ENCODE measurements at regions not wholly inside any gene's neighbourhood (a gene's known extent, or its start where the extent isn't known, plus 50 kb on each side); places are given as distances from the start of the nearest gene placed in this dataset.

- no peak overlapping the region for H3K27ac ChIP-seq
- peaks cover 12% of the 10 kb centered on the region for H3K4me1 ChIP-seq
- no peak overlapping the region for H3K4me3 ChIP-seq
- no peaks in the 10 kb centered on the region for H3K9me3 ChIP-seq
- TF ChIP-seq, protein P1, sequence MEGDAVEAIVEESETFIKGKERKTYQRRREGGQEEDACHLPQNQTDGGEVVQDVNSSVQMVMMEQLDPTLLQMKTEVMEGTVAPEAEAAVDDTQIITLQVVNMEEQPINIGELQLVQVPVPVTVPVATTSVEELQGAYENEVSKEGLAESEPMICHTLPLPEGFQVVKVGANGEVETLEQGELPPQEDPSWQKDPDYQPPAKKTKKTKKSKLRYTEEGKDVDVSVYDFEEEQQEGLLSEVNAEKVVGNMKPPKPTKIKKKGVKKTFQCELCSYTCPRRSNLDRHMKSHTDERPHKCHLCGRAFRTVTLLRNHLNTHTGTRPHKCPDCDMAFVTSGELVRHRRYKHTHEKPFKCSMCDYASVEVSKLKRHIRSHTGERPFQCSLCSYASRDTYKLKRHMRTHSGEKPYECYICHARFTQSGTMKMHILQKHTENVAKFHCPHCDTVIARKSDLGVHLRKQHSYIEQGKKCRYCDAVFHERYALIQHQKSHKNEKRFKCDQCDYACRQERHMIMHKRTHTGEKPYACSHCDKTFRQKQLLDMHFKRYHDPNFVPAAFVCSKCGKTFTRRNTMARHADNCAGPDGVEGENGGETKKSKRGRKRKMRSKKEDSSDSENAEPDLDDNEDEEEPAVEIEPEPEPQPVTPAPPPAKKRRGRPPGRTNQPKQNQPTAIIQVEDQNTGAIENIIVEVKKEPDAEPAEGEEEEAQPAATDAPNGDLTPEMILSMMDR (IDR thresholded peaks at IDR 0.05): no peak
- TF ChIP-seq POLR2A (IDR thresholded peaks at IDR 0.05) (no peak), POLR2AphosphoS5 (IDR thresholded peaks at IDR 0.05; ENCODE audit: insufficient read depth in 1 of 2, low read depth in 1 of 2) (no peak)
- no peak for DNase-seq (ENCODE audit: extremely low spot score in 2 of 2)
- no peaks in the 10 kb centered on the region for H3K27me3 ChIP-seq
- no peaks in the 10 kb centered on the region for H3K36me3 ChIP-seq
- intact Hi-C loops (cut with DNase I): no loop called here
These were observed 1560.3 kb downstream of the MRPL39 start for GRCh38 chr21:24046829-24047443.

GRCh38 chr21:24045775-24046215 is 1561.5 kb downstream of the MRPL39 start:
- Histone ChIP-seq H3K27ac (no peak overlapping the region), H3K36me3 (no peaks in the 10 kb centered on the region), H3K4me1 (peaks cover 12% of the 10 kb centered on the region), H3K4me3 (no peak overlapping the region), H3K9me3 (no peaks in the 10 kb centered on the region), H3K27me3 (no peaks in the 10 kb centered on the region)
- peak in 1 of 2 donors; percentile 88 for DNase-seq (ENCODE audit: extremely low spot score in 2 of 2)
- intact Hi-C loops (cut with DNase I): no loop called here
- TF ChIP-seq POLR2AphosphoS5 (IDR thresholded peaks at IDR 0.05; ENCODE audit: insufficient read depth in 1 of 2, low read depth in 1 of 2): no peak
- TF ChIP-seq, protein P1 (IDR thresholded peaks at IDR 0.05): peak in 1 of 3 experiments; percentile 27

DNA sequence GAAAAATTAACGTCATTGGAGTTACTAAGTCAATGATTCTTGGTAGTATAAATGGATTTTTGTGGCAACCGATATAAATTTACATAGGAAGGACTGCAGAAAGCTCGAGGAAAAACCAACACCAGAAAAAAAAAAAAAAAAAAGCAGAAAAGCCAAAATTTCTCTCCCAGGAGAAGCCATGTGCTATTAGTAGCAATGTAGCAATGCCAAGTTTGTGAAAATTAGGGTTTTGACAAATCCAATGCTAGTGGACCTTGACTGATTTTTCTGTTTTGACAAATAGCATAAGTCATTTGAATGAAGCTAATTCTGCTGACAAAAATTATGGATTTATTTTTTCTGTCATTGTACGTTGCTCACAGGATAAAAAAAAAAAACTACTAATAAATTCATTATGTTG is 1561.9 kb downstream of the MRPL39 start:
- intact Hi-C loops (cut with DNase I): no loop called here
- no peak overlapping the region for H3K4me3 ChIP-seq

GRCh38 chr21:24042687-24043086 is 1564.6 kb downstream of the MRPL39 start:
- no peak overlapping the region for H3K27ac ChIP-seq
- H3K4me1 ChIP-seq: peaks cover 12% of the 10 kb centered on the region
- intact Hi-C loops (cut with DNase I): no loop called here
- TF ChIP-seq, protein P1 (IDR thresholded peaks at IDR 0.05): no peak
- TF ChIP-seq POLR2A (IDR thresholded peaks at IDR 0.05) (no peak), POLR2AphosphoS5 (IDR thresholded peaks at IDR 0.05; ENCODE audit: insufficient read depth in 1 of 2, low read depth in 1 of 2) (no peak)
- no peaks in the 10 kb centered on the region for H3K27me3 ChIP-seq
- no peak for DNase-seq (ENCODE audit: extremely low spot score in 2 of 2)
- no peaks in the 10 kb centered on the region for H3K36me3 ChIP-seq
- H3K4me3 ChIP-seq: no peak overlapping the region
- H3K9me3 ChIP-seq: no peaks in the 10 kb centered on the region

More for the DNA sequence above, 1561.9 kb downstream of the MRPL39 start:
- Histone ChIP-seq H3K36me3 (no peaks in the 10 kb centered on the region), H3K4me1 (peaks cover 12% of the 10 kb centered on the region), H3K27me3 (no peaks in the 10 kb centered on the region), H3K27ac (no peak overlapping the region), H3K9me3 (no peaks in the 10 kb centered on the region)
- DNase-seq (ENCODE audit: extremely low spot score in 2 of 2): no peak
- TF ChIP-seq, protein P1 (IDR thresholded peaks at IDR 0.05): no peak
- no peak for TF ChIP-seq POLR2AphosphoS5 (IDR thresholded peaks at IDR 0.05; ENCODE audit: insufficient read depth in 1 of 2, low read depth in 1 of 2)

- no peak for DNase-seq (ENCODE audit: extremely low spot score in 2 of 2)
- intact Hi-C loops (cut with DNase I): no loop called here
- TF ChIP-seq POLR2A (IDR thresholded peaks at IDR 0.05) (no peak), POLR2AphosphoS5 (IDR thresholded peaks at IDR 0.05; ENCODE audit: insufficient read depth in 1 of 2, low read depth in 1 of 2) (no peak)
- TF ChIP-seq, protein P1 (IDR thresholded peaks at IDR 0.05): no peak
- Histone ChIP-seq H3K27me3 (no peaks in the 10 kb centered on the region), H3K4me3 (no peak overlapping the region), H3K36me3 (no peaks in the 10 kb centered on the region), H3K4me1 (no peaks in the 10 kb centered on the region), H3K9me3 (no peaks in the 10 kb centered on the region), H3K27ac (no peak overlapping the region)
These were observed 1574.5 kb downstream of the MRPL39 start for GRCh38 chr21:24032709-24033232.

Measured in vagina (tissue), 2 donors.